Breast epithelium (tissue), 4 donors: ENCODE measurements at regions not wholly inside any gene's neighbourhood (a gene's known extent, or its start where the extent isn't known, plus 50 kb on each side); places are given as distances from the start of the nearest gene placed in this dataset.

Experiments
- DNase-seq, 2 donors: peaks; one replicate each; pipeline ENCODE4 v3.0.0-alpha.2; 2019; ENCODE audit warnings: low spot score in 2 of 2
- H3K27ac ChIP-seq, 2 donors: fragments of 200-600 bp; sonication (generic) in 1 of 2; one replicate each; pipeline ENCODE4 v1.5.1; 2016 to 2019; ENCODE audit warnings: mild to moderate bottlenecking in 1 of 2
- H3K27me3 ChIP-seq, 2 donors: fragments of 200-600 bp; sonication (generic) in 1 of 2; one replicate each; pipeline versions ENCODE4 v1.5.1 to v1.6.0; 2017 to 2019; ENCODE audit warnings: control low read depth in 1 of 2, mild to moderate bottlenecking in 1 of 2
- H3K36me3 ChIP-seq: fragments of 200-600 bp; one replicate; pipeline ENCODE4 v1.5.1; 2019
- H3K4me1 ChIP-seq, 2 donors: fragments of 200-600 bp; sonication (generic); one replicate each; pipeline ENCODE4 v1.5.1; 2016 to 2019; ENCODE audit warnings: control low read depth in 1 of 2
- H3K4me3 ChIP-seq, 3 donors: fragments of 200-600 bp; sonication (generic); 1 replicate in 2 of 3; 2 replicates in 1 of 3; pipeline ENCODE4 v1.5.1; 2016 to 2019; ENCODE audit warnings: mild to moderate bottlenecking in 3 of 3, moderate library complexity in 2 of 3
- H3K9me3 ChIP-seq, 2 donors: fragments of 200-600 bp; sonication (generic) in 1 of 2; one replicate each; pipeline ENCODE4 v1.5.1; 2016 to 2019; ENCODE audit warnings: control low read depth in 1 of 2
- POLR2A ChIP-seq: fragments of 450-650 bp; IDR thresholded peaks from one replicate; pipeline ENCODE4 v1.6.1; 2016; ENCODE audit warnings: antibody characterized with exemption, mild to moderate bottlenecking, moderate library complexity
- POLR2AphosphoS5 ChIP-seq, 3 donors: sonication (generic); formaldehyde crosslinking; IDR thresholded peaks; one replicate each; pipeline ENCODE4 v1.6.1; 2017; ENCODE audit warnings: antibody characterized with exemption in 3 of 3
- intact Hi-C: fragments of 100-400 bp; cut with DNase I; formaldehyde crosslinking; loops from one replicate; pipeline ENCODE4 v1.15.1; 2023; ENCODE audit warnings: low total_unique reads
- TF ChIP-seq, protein P1 (sequence below), 3 donors: fragments of 450-650 bp; IDR thresholded peaks; one replicate each; pipeline ENCODE4 v1.5.1; 2016 to 2017; ENCODE audit warnings: antibody characterized with exemption in 3 of 3, mild to moderate bottlenecking in 3 of 3, moderate library complexity in 3 of 3

DNA sequence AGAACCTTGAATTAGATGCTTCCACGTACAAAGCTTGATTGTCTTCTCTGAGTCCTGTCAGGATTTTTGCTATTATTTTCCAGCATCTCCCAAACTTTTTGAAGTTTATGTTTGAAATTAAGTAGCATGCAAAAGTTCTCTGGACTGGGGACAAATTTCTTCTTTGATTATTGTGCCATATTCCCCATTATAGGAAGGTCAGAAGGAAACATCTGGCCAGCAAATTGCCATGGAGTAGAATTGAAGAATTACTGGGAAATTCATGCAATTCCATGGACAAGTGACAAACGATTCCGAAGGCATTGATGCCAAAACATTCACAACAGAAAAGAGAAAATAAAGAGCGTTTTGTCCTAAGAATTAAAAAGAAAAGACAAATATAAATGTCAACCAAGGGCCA lies 737.2 kb downstream of the CDH11 start:
- TF ChIP-seq POLR2AphosphoS5 (IDR thresholded peaks at IDR 0.05) (no peak), POLR2A (no peak)
- TF ChIP-seq, protein P1, sequence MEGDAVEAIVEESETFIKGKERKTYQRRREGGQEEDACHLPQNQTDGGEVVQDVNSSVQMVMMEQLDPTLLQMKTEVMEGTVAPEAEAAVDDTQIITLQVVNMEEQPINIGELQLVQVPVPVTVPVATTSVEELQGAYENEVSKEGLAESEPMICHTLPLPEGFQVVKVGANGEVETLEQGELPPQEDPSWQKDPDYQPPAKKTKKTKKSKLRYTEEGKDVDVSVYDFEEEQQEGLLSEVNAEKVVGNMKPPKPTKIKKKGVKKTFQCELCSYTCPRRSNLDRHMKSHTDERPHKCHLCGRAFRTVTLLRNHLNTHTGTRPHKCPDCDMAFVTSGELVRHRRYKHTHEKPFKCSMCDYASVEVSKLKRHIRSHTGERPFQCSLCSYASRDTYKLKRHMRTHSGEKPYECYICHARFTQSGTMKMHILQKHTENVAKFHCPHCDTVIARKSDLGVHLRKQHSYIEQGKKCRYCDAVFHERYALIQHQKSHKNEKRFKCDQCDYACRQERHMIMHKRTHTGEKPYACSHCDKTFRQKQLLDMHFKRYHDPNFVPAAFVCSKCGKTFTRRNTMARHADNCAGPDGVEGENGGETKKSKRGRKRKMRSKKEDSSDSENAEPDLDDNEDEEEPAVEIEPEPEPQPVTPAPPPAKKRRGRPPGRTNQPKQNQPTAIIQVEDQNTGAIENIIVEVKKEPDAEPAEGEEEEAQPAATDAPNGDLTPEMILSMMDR (IDR thresholded peaks at IDR 0.05) = no peak
- DNase-seq = no peak
- H3K27me3 ChIP-seq = no peaks in the 10 kb centered on the region
- H3K9me3 ChIP-seq = peaks cover 10 to 16% of the 10 kb centered on the region in 2 donors
- H3K36me3 ChIP-seq = no peaks in the 10 kb centered on the region
- no peak overlapping the region for H3K4me3 ChIP-seq
- intact Hi-C loops = no loop called here
- no peaks in the 10 kb centered on the region for H3K4me1 ChIP-seq
- no peak overlapping the region for H3K27ac ChIP-seq

- H3K4me3 ChIP-seq = no peak overlapping the region
- no peak for TF ChIP-seq POLR2A
- TF ChIP-seq, protein P1 (IDR thresholded peaks at IDR 0.05) = no peak
- TF ChIP-seq POLR2AphosphoS5 (IDR thresholded peaks at IDR 0.05) = no peak
- DNase-seq = no peak
- H3K4me1 ChIP-seq = no peaks in the 10 kb centered on the region
- H3K27ac ChIP-seq = no peak overlapping the region
- no peaks in the 10 kb centered on the region for H3K36me3 ChIP-seq
- H3K27me3 ChIP-seq = no peaks in the 10 kb centered on the region
- H3K9me3 ChIP-seq = peaks cover 10 to 16% of the 10 kb centered on the region in 2 donors
- intact Hi-C loops = no loop called here
These were observed 739.9 kb downstream of the CDH11 start for GRCh38 chr16:64381979-64382378.

DNA sequence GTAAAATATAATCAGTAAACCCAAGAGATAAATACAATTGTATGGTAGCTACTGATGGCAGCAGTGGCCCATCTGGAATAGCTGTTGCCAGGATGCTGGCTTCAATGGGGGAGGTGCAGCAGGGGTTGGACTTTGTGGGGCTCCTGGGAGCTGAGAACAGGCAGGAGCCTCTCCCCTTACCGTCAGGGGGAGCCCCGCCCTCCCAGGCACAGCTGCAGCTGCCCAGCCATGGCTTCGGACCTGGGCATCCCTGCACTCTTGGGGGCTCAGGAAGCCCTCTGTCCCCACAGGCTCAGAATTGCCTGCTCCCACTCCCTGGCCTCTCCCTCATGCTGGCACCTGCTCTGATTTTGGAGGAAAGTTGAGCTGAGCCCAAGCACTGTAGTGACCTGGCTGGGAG lies 741.1 kb downstream of the CDH11 start:
- H3K4me3 ChIP-seq = no peak overlapping the region
- peaks cover 10 to 16% of the 10 kb centered on the region in 2 donors for H3K9me3 ChIP-seq
- no peaks in the 10 kb centered on the region for H3K27me3 ChIP-seq
- TF ChIP-seq POLR2AphosphoS5 (IDR thresholded peaks at IDR 0.05) (no peak), POLR2A (no peak)
- TF ChIP-seq, protein P1 (IDR thresholded peaks at IDR 0.05) = no peak
- no peak overlapping the region for H3K27ac ChIP-seq
- intact Hi-C loops = no loop called here
- no peaks in the 10 kb centered on the region for H3K4me1 ChIP-seq
- no peak for DNase-seq
- no peaks in the 10 kb centered on the region for H3K36me3 ChIP-seq

- no peaks in the 10 kb centered on the region for H3K36me3 ChIP-seq
- DNase-seq = no peak
- intact Hi-C loops = no loop called here
These were observed 746.4 kb downstream of the CDH11 start for GRCh38 chr16:64375391-64375980.

GRCh38 chr16:64370112-64370511 lies 751.8 kb downstream of the CDH11 start:
- Histone ChIP-seq H3K36me3 (no peaks in the 10 kb centered on the region), H3K4me3 (no peak overlapping the region), H3K27ac (no peak overlapping the region), H3K4me1 (peaks cover 0 to 5% of the 10 kb centered on the region in 2 donors), H3K9me3 (no peaks in the 10 kb centered on the region), H3K27me3 (no peaks in the 10 kb centered on the region)
- no peak for DNase-seq
- TF ChIP-seq, protein P1 (IDR thresholded peaks at IDR 0.05) = no peak
- intact Hi-C loops = no loop called here

More at GRCh38 chr16:64375391-64375980, 746.4 kb downstream of the CDH11 start:
- no peaks in the 10 kb centered on the region for H3K27me3 ChIP-seq
- H3K4me3 ChIP-seq = no peak overlapping the region
- H3K4me1 ChIP-seq = peaks cover 0 to 3% of the 10 kb centered on the region in 2 donors
- no peak for TF ChIP-seq POLR2A
- TF ChIP-seq, protein P1 (IDR thresholded peaks at IDR 0.05) = no peak
- TF ChIP-seq POLR2AphosphoS5 (IDR thresholded peaks at IDR 0.05) = no peak
- no peak overlapping the region for H3K27ac ChIP-seq
- no peaks in the 10 kb centered on the region for H3K9me3 ChIP-seq
